Ascending aorta (tissue), 2 donors: ENCODE measurements at regions not wholly inside any gene's neighbourhood (a gene's known extent, or its start where the extent isn't known, plus 50 kb on each side); places are given as distances from the start of the nearest gene placed in this dataset.

Source experiments
- DNase-seq, 2 donors: peaks; one replicate each; pipeline ENCODE4 v3.0.0-alpha.2; 2019; ENCODE audit warnings: low spot score in 2 of 2
- H3K27ac ChIP-seq, 2 donors: fragments of 200-600 bp; sonication (generic); one replicate each; pipeline ENCODE4 v1.5.1; 2016 to 2017; ENCODE audit warnings: mild to moderate bottlenecking in 1 of 2
- H3K27me3 ChIP-seq: fragments of 200-600 bp; sonication (generic); one replicate; pipeline ENCODE4 v1.5.1; 2017
- H3K36me3 ChIP-seq, 2 donors: fragments of 200-600 bp; sonication (generic); one replicate each; pipeline ENCODE4 v1.5.1; 2016
- H3K4me1 ChIP-seq, 2 donors: fragments of 200-600 bp; sonication (generic); one replicate each; pipeline ENCODE4 v1.5.1; 2016 to 2017; ENCODE audit warnings: mild to moderate bottlenecking in 1 of 2
- H3K4me3 ChIP-seq, 2 donors: fragments of 200-600 bp; sonication (generic); one replicate each; pipeline ENCODE4 v1.5.1; 2016 to 2017; ENCODE audit warnings: mild to moderate bottlenecking in 1 of 2
- H3K9me3 ChIP-seq, 2 donors: fragments of 200-600 bp; sonication (generic); one replicate each; pipeline ENCODE4 v1.5.1; 2016
- intact Hi-C: fragments of 100-400 bp; cut with DNase I; formaldehyde crosslinking; loops from one replicate; pipeline ENCODE4 v1.15.1; 2023
- TF ChIP-seq, protein P1 (sequence below), 3 experiments: fragments of 200-600 bp in 2 of 3; fragments of 450-650 bp in 1 of 3; sonication (generic) in 2 of 3; IDR thresholded peaks; one replicate each; pipeline ENCODE4 v1.5.1; 2016 to 2019; ENCODE audit warnings: antibody characterized with exemption in 3 of 3, mild to moderate bottlenecking in 1 of 3, moderate library complexity in 1 of 3

- no peak for DNase-seq
- no peaks in the 10 kb centered on the region for H3K9me3 ChIP-seq
- TF ChIP-seq, protein P1, sequence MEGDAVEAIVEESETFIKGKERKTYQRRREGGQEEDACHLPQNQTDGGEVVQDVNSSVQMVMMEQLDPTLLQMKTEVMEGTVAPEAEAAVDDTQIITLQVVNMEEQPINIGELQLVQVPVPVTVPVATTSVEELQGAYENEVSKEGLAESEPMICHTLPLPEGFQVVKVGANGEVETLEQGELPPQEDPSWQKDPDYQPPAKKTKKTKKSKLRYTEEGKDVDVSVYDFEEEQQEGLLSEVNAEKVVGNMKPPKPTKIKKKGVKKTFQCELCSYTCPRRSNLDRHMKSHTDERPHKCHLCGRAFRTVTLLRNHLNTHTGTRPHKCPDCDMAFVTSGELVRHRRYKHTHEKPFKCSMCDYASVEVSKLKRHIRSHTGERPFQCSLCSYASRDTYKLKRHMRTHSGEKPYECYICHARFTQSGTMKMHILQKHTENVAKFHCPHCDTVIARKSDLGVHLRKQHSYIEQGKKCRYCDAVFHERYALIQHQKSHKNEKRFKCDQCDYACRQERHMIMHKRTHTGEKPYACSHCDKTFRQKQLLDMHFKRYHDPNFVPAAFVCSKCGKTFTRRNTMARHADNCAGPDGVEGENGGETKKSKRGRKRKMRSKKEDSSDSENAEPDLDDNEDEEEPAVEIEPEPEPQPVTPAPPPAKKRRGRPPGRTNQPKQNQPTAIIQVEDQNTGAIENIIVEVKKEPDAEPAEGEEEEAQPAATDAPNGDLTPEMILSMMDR (IDR thresholded peaks at IDR 0.05) = no peak
- H3K27me3 ChIP-seq = no peaks in the 10 kb centered on the region
- H3K4me1 ChIP-seq = no peaks in the 10 kb centered on the region
- H3K36me3 ChIP-seq = no peaks in the 10 kb centered on the region
- intact Hi-C loops = no loop called here
- H3K4me3 ChIP-seq = no peak overlapping the region
- H3K27ac ChIP-seq = no peak overlapping the region
These were observed 1589.4 kb upstream of the TENM4 start for GRCh38 chr11:81030186-81030585.

DNA sequence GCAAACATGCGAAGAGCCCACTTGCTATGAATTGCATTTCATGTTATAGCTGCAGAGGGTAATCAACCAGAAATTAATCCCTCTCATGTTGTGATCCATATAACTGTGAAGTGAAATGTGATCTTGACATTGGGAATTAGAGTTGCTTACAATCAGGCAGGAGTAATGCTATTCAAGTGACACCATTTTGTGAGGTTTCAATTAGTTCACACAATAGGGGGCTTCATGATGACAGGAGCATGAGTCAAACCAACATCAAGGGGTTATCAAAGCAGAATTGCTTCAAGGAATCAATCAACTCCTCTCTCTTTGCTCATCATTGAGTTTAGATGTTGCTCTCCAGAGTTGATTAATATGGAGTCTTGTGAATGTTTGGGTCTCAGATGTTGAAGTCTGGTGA, 1585.2 kb upstream of the TENM4 start:
- no peak for DNase-seq
- TF ChIP-seq, protein P1 (IDR thresholded peaks at IDR 0.05) = no peak
- Histone ChIP-seq H3K4me3 (no peak overlapping the region), H3K27me3 (no peaks in the 10 kb centered on the region), H3K9me3 (no peaks in the 10 kb centered on the region), H3K4me1 (no peaks in the 10 kb centered on the region), H3K27ac (no peak overlapping the region), H3K36me3 (no peaks in the 10 kb centered on the region)
- intact Hi-C loops = no loop called here

- intact Hi-C loops = no loop called here
- Histone ChIP-seq H3K9me3 (no peaks in the 10 kb centered on the region), H3K27me3 (no peaks in the 10 kb centered on the region), H3K27ac (no peak overlapping the region), H3K4me3 (no peak overlapping the region), H3K36me3 (no peaks in the 10 kb centered on the region), H3K4me1 (no peaks in the 10 kb centered on the region)
- TF ChIP-seq, protein P1 (IDR thresholded peaks at IDR 0.05) = no peak
- no peak for DNase-seq
These were observed 1581.2 kb upstream of the TENM4 start for GRCh38 chr11:81022057-81022456.

DNA sequence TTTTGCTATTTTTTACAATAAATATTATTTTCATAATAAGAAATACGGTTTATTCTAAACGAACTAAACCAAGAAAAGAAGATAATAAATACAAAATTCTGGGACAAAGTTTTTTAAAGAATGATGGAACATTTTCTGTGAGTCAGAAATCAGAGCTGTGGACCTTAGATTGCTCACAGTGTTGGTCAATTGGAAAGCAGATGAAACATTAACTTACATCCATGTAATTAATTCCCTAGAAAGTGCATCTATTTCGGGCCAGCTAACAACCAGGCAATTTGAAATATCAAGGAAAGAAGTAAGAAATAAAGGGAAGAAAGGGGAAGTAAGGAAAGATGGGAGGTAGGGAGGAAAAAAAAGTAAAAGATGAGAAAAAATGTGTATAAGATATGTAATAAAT, 1569.8 kb upstream of the TENM4 start:
- intact Hi-C loops = no loop called here

DNA sequence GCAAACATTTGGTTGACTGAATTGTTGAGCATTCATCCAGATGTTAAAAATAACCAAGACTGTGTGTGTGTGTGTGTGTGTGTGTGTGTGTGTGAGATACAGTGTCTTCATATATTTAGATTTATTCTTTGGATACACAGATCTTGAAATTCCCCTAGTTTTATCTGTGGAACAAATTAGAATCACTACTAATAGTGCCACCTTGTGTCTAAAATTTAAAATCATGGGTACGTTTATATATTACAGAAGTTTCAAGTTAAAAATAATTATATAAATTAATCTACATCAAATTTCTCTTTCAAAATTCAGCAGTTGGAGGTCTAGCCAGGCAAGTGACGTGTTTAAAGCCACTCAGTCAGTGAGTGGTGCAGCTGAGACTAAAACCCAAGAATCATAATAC, 1566.2 kb upstream of the TENM4 start:
- H3K27me3 ChIP-seq = no peaks in the 10 kb centered on the region
- H3K9me3 ChIP-seq = peaks cover 0 to 3% of the 10 kb centered on the region in 2 donors
- no peaks in the 10 kb centered on the region for H3K36me3 ChIP-seq
- intact Hi-C loops = no loop called here
- DNase-seq = no peak
- no peak overlapping the region for H3K27ac ChIP-seq
- TF ChIP-seq, protein P1 (IDR thresholded peaks at IDR 0.05) = no peak
- no peak overlapping the region for H3K4me3 ChIP-seq
- H3K4me1 ChIP-seq = no peaks in the 10 kb centered on the region

More for the DNA sequence above, 1569.8 kb upstream of the TENM4 start:
- Histone ChIP-seq H3K9me3 (peaks cover 0 to 5% of the 10 kb centered on the region in 2 donors), H3K27me3 (no peaks in the 10 kb centered on the region), H3K36me3 (no peaks in the 10 kb centered on the region), H3K4me3 (no peak overlapping the region), H3K27ac (no peak overlapping the region), H3K4me1 (no peaks in the 10 kb centered on the region)
- TF ChIP-seq, protein P1 (IDR thresholded peaks at IDR 0.05) = no peak
- no peak for DNase-seq

- Histone ChIP-seq H3K4me1 (no peaks in the 10 kb centered on the region), H3K27me3 (no peaks in the 10 kb centered on the region), H3K36me3 (no peaks in the 10 kb centered on the region), H3K27ac (no peak overlapping the region), H3K9me3 (no peaks in the 10 kb centered on the region), H3K4me3 (no peak overlapping the region)
- TF ChIP-seq, protein P1 (IDR thresholded peaks at IDR 0.05) = no peak
- intact Hi-C loops = no loop called here
- DNase-seq = no peak
These were observed 1564.8 kb upstream of the TENM4 start for GRCh38 chr11:81005595-81005994.
